ENCODE measurements at regions not wholly inside any gene's neighbourhood (a gene's known extent, or its start where the extent isn't known, plus 50 kb on each side); places are given as distances from the start of the nearest gene placed in this dataset.
A peak's percentile ranks its signal among the peaks of the same experiment; 100 is the strongest.

DNA sequence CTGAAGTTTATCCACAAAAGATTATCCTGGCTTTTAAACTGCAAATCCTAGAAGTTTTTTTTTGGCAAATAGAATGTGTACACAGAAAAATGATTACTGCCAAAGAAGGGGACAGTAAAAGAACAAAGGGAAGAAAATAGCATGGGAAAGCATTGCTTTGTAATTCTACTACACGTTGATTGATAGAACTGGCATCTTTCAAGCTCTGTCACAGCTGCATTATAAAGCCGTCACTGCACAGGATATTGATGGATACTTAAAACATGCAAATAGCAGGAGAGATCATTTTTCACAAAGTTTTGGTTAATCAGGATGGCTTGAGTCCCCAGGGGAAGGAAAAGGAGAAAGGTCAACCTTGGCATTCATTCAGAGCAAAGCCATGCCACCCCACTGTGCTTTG is 183.7 kb upstream of the RRP15 start:
- no peak for DNase-seq

DNA sequence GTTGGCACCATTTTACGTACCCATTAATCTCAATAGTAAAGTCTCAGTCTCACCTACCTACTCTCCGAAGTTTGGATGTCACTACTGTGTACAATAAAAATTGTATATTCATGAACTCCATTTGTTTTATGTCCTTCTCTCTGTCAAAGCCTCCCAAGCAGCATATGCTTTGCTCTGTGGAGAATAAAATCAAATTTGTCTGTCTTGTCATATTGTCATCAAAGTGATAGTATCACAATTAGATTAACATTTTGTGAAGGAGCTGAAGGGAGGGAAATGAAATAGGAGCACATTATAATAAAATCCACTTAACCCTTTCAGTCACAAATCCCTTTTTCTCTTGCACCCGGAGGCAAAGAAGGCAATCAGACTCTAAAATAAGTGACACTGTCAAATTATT is 177.1 kb upstream of the RRP15 start:
- DNase-seq, result no peak
- intact Hi-C loops (cut with DNase I), result no loop called here

More for the DNA sequence above, 183.7 kb upstream of the RRP15 start:
- intact Hi-C loops (cut with DNase I), result no loop called here

- intact Hi-C loops (cut with DNase I), result no loop called here
- no peak for DNase-seq
Measured at GRCh38 chr1:218112862-218113261, 172.2 kb upstream of the RRP15 start.

- DNase-seq, result no peak
Measured at GRCh38 chr1:218123968-218124367, 161.1 kb upstream of the RRP15 start.

DNA sequence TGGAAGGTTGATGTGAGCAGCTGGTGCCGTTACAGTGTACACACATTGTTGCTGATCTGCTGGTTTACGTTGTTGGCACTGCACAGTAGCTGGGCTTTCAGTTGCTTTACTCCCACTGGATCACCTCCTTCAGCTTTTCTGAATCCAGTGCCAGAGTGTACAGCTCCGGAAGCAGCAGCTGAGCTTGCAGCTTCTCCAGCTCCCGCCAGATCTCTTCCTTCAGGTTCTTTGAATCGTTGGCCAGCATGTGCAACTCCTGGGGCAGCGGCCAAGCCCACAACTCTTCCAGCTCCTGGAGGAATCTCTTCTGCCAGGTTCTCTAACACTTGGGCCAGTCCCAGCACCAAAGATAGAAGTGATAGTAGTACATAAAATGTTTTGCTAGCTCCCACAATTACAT is 149.7 kb upstream of the RRP15 start:
- DNase-seq, result no peak
- intact Hi-C loops (cut with DNase I), result no loop called here

More at GRCh38 chr1:218123968-218124367, 161.1 kb upstream of the RRP15 start:
- intact Hi-C loops (cut with DNase I), result no loop called here

GRCh38 chr1:218139761-218140160 is 145.3 kb upstream of the RRP15 start:
- intact Hi-C loops (cut with DNase I), result no loop called here
- DNase-seq, result no peak

DNA sequence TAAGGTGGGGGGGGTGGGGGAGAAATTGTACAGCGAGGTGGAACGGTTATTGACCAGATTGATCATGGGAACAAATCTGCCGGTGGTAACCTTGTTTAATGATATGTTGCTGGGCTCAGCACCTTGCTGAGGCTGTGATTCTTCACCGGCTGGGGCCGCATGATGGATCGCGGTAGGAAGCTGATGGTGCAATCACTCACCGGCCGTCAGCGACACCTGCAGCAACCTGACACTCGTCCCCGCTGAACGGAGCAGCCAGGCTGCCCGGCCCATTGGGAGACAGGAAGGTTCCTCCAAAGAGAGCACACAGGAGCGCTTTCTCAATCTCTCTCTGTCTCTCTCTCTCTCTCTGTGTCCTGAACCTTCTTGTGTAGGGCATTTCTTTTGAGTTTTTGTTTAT is 128.5 kb upstream of the RRP15 start:
- intact Hi-C loops (cut with DNase I), result loop anchor here (10.0 kb wide), 1 partner anchor 62 kb away; no protein-coding TSS in a partner anchor
- DNase-seq, result no peak

DNA sequence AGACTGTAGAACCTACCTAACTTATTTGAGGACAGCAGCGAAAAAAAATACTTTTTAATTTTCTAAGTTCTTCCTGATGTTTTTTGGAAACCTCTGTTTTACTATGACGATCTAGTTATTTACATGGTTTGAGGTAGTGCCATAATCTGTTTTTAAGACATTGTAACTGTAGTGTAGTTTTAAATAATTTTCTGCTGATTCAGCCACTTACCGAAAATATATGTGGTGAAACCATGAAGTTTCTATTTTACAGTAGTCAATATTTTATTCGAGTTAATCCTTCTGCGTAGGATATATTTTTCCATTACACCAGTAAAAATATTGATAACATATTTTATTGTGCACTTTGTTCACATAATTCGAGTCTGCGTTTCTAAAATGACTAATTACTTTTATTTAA is 121.7 kb upstream of the RRP15 start:
- no peak for DNase-seq
- intact Hi-C loops (cut with DNase I), result no loop called here

DNA sequence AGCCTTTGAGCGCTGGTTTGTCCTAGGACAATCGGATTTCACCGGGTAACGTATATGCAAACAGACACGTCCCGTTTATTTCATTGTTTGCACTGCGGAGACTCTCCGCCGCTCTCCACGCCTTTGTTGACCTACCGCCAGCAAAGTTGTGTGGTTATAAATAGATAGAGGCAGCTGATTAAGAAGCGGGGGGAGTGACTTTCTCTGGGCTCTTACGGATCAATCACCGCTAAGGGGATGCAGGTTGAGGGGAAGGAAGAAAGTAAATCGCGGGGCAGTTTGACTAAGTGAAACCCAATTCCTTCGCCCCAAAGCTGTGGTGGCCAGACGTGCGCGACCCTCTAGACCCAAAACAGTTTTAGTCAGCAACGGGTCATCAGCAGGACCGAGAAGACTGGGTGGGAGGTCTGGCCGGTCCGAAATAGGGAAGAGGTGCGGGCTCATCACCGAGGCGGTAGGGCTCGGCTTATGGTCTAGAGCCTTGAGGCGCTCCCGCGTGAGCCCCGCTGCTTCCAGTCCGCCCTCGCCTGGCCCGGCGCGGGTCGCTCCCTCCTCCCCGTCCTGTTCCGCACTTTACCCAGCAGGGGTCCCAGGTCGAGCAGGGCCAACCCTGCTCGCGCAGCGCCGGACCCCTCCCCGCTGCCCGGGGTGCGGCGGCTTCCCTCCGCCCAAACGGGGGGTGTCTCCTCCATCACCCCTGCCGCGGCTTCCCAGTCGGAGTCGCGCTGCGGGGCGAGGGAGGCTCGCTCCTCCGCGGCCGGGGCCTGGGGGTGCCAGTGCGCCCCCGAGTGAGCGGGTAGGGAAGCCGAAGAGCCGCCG is 120.8 kb upstream of the RRP15 start:
- intact Hi-C loops (cut with DNase I), result no loop called here
- DNase-seq, result peak in 5 of 42 donors; percentile 2 to 6 (median 4)

GRCh38 chr1:218164930-218165700 is 120.0 kb upstream of the RRP15 start:
- peak in 15 of 42 donors; percentile 3 to 47 (median 17) for DNase-seq

GRCh38 chr1:218165701-218166114 is 119.4 kb upstream of the RRP15 start:
- no peak for DNase-seq
- intact Hi-C loops (cut with DNase I), result no loop called here

More at GRCh38 chr1:218164930-218165700, 120.0 kb upstream of the RRP15 start:
- intact Hi-C loops (cut with DNase I), result no loop called here

DNA sequence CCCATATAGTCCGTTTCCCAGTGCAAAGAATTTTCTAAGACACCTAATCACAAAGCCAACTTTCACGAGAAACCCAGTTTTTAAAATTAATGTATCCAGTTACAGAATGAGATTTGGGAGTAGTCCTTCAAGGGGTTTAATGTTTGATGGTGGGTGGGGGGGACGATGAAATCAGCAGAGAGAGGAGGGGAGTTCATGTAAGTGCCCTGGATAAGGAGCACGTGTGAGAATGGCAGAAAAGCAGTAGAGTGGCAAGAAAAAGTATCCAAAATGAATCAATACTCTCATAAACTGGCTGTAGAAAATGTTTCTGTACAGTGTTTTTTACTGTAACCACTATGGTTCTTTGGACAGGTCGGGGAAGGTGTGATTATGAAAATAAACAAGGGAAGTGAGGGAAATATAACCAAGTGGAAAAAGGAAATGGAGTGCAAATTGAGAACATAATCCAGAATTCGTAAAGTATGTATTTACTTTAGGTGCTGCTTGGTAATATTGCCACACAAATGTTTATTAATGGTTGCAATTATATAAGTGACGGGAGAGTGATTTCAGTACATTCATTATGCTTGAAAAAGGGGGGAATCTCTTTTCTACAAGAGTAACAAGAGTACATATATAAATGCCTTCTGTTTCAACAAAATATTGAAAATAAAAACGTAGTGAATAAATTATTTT is 118.7 kb upstream of the RRP15 start:
- no peak for DNase-seq
- intact Hi-C loops (cut with DNase I), result no loop called here

GRCh38 chr1:218171302-218171893 is 113.7 kb upstream of the RRP15 start:
- intact Hi-C loops (cut with DNase I), result no loop called here
- peak in 2 of 42 donors; percentile 11 to 30 for DNase-seq

GRCh38 chr1:218182455-218182854 is 102.6 kb upstream of the RRP15 start:
- intact Hi-C loops (cut with DNase I), result no loop called here
- no peak for DNase-seq

- intact Hi-C loops (cut with DNase I), result no loop called here
- DNase-seq, result no peak
Measured at GRCh38 chr1:218200979-218201378, 84.1 kb upstream of the RRP15 start.

- intact Hi-C loops (cut with DNase I), result no loop called here
- no peak for DNase-seq
Measured at GRCh38 chr1:218201601-218202000, 83.5 kb upstream of the RRP15 start.

DNA sequence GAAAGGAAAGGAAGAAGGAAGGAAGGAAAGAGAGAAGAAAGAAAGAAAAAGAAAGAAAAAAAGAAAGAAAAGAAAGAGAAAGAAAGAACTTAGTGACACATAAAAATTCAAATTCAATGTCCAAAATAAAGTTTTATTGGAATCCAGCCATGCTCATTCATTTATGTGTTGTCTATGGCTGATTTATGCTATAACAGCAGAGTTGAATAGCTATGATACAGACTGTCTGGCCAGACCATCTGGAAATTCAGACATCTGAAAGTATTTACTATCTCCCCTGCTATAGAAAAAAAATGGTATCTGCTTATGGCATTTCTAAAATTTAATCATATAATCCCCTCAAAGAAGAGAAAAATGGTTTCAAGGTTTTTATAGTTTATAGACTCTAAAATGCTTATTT is 79.4 kb upstream of the RRP15 start:
- DNase-seq, result no peak
- intact Hi-C loops (cut with DNase I), result no loop called here

DNA sequence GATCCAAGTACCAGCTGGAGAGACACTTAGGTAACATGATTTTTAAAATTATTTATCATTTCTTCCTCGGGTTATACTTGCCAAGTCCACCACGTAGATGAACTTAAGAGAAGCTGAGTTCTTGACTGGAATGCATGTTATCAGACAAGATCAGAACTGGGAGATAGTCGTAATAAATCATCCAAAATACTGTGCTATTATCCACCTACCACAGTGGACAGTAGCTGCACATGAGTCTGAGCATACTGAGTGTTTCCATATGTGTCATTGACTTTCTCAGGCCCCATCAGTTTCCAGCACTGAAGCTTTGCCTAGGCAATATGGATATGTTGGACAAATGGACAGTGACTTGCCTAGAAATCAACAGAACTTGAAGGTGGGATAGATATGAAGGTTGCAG is 77.9 kb upstream of the RRP15 start:
- intact Hi-C loops (cut with DNase I), result no loop called here
- DNase-seq, result no peak

DNA sequence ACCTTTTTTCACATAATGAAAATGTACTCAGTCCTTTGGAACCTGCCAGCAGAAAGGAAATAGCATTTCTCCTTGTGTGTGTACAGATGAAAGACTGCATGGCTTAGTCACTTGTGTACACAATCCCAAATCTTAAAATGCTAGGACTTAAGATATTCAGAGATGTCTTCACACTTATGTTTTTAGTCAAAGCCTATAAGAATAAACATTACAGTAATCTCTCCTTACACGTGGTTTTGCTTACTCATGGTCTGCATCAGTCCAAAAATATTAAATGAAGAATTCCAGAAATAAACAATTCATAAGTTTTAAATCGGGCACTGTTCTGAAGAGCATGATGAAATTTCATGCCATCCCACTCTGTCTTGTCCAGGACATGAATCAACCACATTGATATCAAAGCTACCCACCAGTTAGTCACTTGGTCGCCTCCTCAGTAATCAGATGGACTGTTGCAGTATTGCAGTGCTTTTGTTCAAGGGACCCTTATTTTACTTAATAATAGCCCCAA is 75.7 kb upstream of the RRP15 start:
- intact Hi-C loops (cut with DNase I), result no loop called here
- no peak for DNase-seq
